Ascending aorta (tissue), 2 donors: ENCODE measurements at regions not wholly inside any gene's neighbourhood (a gene's known extent, or its start where the extent isn't known, plus 50 kb on each side); places are given as distances from the start of the nearest gene placed in this dataset.

Experiments used
- DNase-seq, 2 donors: peaks; one replicate each; pipeline ENCODE4 v3.0.0-alpha.2; 2019; ENCODE audit warnings: low spot score in 2 of 2
- H3K27ac ChIP-seq, 2 donors: fragments of 200-600 bp; sonication (generic); one replicate each; pipeline ENCODE4 v1.5.1; 2016 to 2017; ENCODE audit warnings: mild to moderate bottlenecking in 1 of 2
- H3K27me3 ChIP-seq: fragments of 200-600 bp; sonication (generic); one replicate; pipeline ENCODE4 v1.5.1; 2017
- H3K36me3 ChIP-seq, 2 donors: fragments of 200-600 bp; sonication (generic); one replicate each; pipeline ENCODE4 v1.5.1; 2016
- H3K4me1 ChIP-seq, 2 donors: fragments of 200-600 bp; sonication (generic); one replicate each; pipeline ENCODE4 v1.5.1; 2016 to 2017; ENCODE audit warnings: mild to moderate bottlenecking in 1 of 2
- H3K4me3 ChIP-seq, 2 donors: fragments of 200-600 bp; sonication (generic); one replicate each; pipeline ENCODE4 v1.5.1; 2016 to 2017; ENCODE audit warnings: mild to moderate bottlenecking in 1 of 2
- H3K9me3 ChIP-seq, 2 donors: fragments of 200-600 bp; sonication (generic); one replicate each; pipeline ENCODE4 v1.5.1; 2016
- CTCF ChIP-seq, 3 experiments: fragments of 200-600 bp in 2 of 3; fragments of 450-650 bp in 1 of 3; sonication (generic) in 2 of 3; IDR thresholded peaks; one replicate each; pipeline ENCODE4 v1.5.1; 2016 to 2019; ENCODE audit warnings: antibody characterized with exemption in 3 of 3, mild to moderate bottlenecking in 1 of 3, moderate library complexity in 1 of 3
- intact Hi-C: fragments of 100-400 bp; cut with DNase I; formaldehyde crosslinking; loops from one replicate; pipeline ENCODE4 v1.15.1; 2023

GRCh38 chr1:239717097-239717917, 330.9 kb downstream of the CHRM3 start:
- Histone ChIP-seq H3K4me3 (no peak overlapping the region), H3K36me3 (no peaks in the 10 kb centered on the region), H3K9me3 (no peaks in the 10 kb centered on the region), H3K27ac (no peak overlapping the region), H3K4me1 (no peaks in the 10 kb centered on the region), H3K27me3 (no peaks in the 10 kb centered on the region)
- intact Hi-C loops: no loop called here
- DNase-seq: no peak
- no peak for TF ChIP-seq CTCF (IDR thresholded peaks at IDR 0.05)

GRCh38 chr1:239717918-239718184, 331.5 kb downstream of the CHRM3 start:
- H3K36me3 ChIP-seq: no peaks in the 10 kb centered on the region
- no peak for TF ChIP-seq CTCF (IDR thresholded peaks at IDR 0.05)
- no peak overlapping the region for H3K4me3 ChIP-seq
- H3K27ac ChIP-seq: no peak overlapping the region
- no peaks in the 10 kb centered on the region for H3K9me3 ChIP-seq
- DNase-seq: no peak
- no peaks in the 10 kb centered on the region for H3K27me3 ChIP-seq
- intact Hi-C loops: no loop called here
- no peaks in the 10 kb centered on the region for H3K4me1 ChIP-seq

- Histone ChIP-seq H3K9me3 (no peaks in the 10 kb centered on the region), H3K4me1 (no peaks in the 10 kb centered on the region), H3K27ac (no peak overlapping the region), H3K4me3 (no peak overlapping the region), H3K36me3 (no peaks in the 10 kb centered on the region), H3K27me3 (no peaks in the 10 kb centered on the region)
- DNase-seq: no peak
- TF ChIP-seq CTCF (IDR thresholded peaks at IDR 0.05): no peak
- intact Hi-C loops: no loop called here
These were observed 332.2 kb downstream of the CHRM3 start for GRCh38 chr1:239718571-239718970.

GRCh38 chr1:239718997-239719628, 332.7 kb downstream of the CHRM3 start:
- intact Hi-C loops: no loop called here
- Histone ChIP-seq H3K4me1 (no peaks in the 10 kb centered on the region), H3K36me3 (no peaks in the 10 kb centered on the region), H3K4me3 (no peak overlapping the region), H3K9me3 (no peaks in the 10 kb centered on the region), H3K27ac (no peak overlapping the region), H3K27me3 (no peaks in the 10 kb centered on the region)
- no peak for TF ChIP-seq CTCF (IDR thresholded peaks at IDR 0.05)
- DNase-seq: no peak

GRCh38 chr1:239719642-239720258, 333.4 kb downstream of the CHRM3 start:
- H3K27me3 ChIP-seq: no peaks in the 10 kb centered on the region
- DNase-seq: no peak
- H3K4me3 ChIP-seq: no peak overlapping the region
- no peaks in the 10 kb centered on the region for H3K4me1 ChIP-seq
- H3K9me3 ChIP-seq: no peaks in the 10 kb centered on the region
- no peak for TF ChIP-seq CTCF (IDR thresholded peaks at IDR 0.05)
- intact Hi-C loops: no loop called here
- H3K36me3 ChIP-seq: no peaks in the 10 kb centered on the region
- H3K27ac ChIP-seq: no peak overlapping the region
